Upper lobe of left lung (tissue), 4 donors: ENCODE measurements at regions not wholly inside any gene's neighbourhood (a gene's known extent, or its start where the extent isn't known, plus 50 kb on each side); places are given as distances from the start of the nearest gene placed in this dataset.

ENCODE experiments used
- EP300 ChIP-seq, 4 donors: sonication (generic); formaldehyde crosslinking; IDR thresholded peaks; one replicate each; pipeline ENCODE4 v1.5.1; 2017; ENCODE audit warnings: antibody characterized with exemption in 4 of 4, control low read depth in 2 of 4
- POLR2A ChIP-seq, 4 donors: fragments of 450-650 bp; IDR thresholded peaks; one replicate each; pipeline ENCODE4 v1.5.1; 2016 to 2017; ENCODE audit warnings: antibody characterized with exemption in 4 of 4, mild to moderate bottlenecking in 2 of 4
- POLR2AphosphoS5 ChIP-seq, 2 donors: sonication (generic); formaldehyde crosslinking; IDR thresholded peaks; one replicate each; pipeline ENCODE4 v1.5.1; 2017; ENCODE audit warnings: antibody characterized with exemption in 2 of 2
- TF ChIP-seq, protein P1 (sequence below), 6 experiments: fragments of 450-650 bp in 4 of 6; fragments of 200-600 bp in 2 of 6; sonication (generic) in 2 of 6; IDR thresholded peaks; one replicate each; pipeline ENCODE4 v1.5.1; 2016 to 2019; ENCODE audit warnings: antibody characterized with exemption in 6 of 6

DNA sequence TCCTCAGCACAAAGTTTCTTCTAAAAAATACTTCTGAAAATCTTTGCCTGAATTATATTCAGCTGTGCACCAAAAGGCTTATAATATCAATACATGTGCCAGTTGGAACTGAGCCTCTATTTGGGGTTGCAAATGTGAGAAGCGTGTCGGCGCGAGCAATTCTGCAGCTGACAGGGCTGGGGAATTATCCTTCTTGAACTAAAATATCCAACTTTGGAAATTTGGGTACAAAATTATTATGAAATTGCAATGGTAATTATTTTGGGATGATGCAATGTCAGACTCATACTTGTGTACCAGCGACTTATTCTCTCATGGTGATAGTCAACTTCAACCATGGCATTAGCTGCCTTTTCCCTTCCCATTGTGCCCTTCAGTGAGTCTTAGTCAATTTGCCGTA lies 507.0 kb upstream of the KLF6 start:
- TF ChIP-seq, protein P1, sequence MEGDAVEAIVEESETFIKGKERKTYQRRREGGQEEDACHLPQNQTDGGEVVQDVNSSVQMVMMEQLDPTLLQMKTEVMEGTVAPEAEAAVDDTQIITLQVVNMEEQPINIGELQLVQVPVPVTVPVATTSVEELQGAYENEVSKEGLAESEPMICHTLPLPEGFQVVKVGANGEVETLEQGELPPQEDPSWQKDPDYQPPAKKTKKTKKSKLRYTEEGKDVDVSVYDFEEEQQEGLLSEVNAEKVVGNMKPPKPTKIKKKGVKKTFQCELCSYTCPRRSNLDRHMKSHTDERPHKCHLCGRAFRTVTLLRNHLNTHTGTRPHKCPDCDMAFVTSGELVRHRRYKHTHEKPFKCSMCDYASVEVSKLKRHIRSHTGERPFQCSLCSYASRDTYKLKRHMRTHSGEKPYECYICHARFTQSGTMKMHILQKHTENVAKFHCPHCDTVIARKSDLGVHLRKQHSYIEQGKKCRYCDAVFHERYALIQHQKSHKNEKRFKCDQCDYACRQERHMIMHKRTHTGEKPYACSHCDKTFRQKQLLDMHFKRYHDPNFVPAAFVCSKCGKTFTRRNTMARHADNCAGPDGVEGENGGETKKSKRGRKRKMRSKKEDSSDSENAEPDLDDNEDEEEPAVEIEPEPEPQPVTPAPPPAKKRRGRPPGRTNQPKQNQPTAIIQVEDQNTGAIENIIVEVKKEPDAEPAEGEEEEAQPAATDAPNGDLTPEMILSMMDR (IDR thresholded peaks at IDR 0.05) = no peak
- TF ChIP-seq POLR2AphosphoS5 (IDR thresholded peaks at IDR 0.05) (no peak), POLR2A (IDR thresholded peaks at IDR 0.05) (no peak), EP300 (IDR thresholded peaks at IDR 0.05) (no peak)
